GM12892 (cell line): ENCODE measurements at regions not wholly inside any gene's neighbourhood (a gene's known extent, or its start where the extent isn't known, plus 50 kb on each side); places are given as distances from the start of the nearest gene placed in this dataset.

Experiments used
- POLR2A ChIP-seq: IDR thresholded peaks from 2 replicates; pipeline ENCODE4 v1.6.1; 2011; ENCODE audit warnings: low read depth, low read length, control low read depth
- POLR2AphosphoS5 ChIP-seq: IDR thresholded peaks from 2 replicates; pipeline ENCODE4 v1.6.1; 2011; ENCODE audit warnings: low read depth, low read length, control low read depth

DNA sequence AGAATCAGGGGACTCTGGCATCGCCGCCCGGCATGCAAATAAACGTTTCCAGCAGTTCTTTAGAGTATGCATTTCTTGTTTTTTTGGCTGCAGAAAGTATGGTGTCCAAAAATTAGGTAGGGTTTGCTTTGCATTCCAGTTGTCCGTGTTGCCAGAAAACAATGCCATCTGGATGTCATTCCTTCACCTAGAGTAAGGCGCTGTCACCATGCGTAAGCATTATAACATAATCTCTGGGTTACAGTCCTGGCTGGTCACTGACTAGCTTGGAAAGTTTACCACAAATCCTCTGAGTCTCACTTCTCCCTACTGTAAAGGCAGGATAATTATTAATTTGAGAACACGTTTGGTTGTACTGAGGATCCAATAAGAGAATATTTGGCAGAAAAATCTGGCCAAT lies 457.7 kb downstream of the XYLT1 start:
- no peak for TF ChIP-seq POLR2AphosphoS5
- TF ChIP-seq POLR2A: no peak
